Adrenal gland (tissue), 5 donors: ENCODE measurements at regions not wholly inside any gene's neighbourhood (a gene's known extent, or its start where the extent isn't known, plus 50 kb on each side); places are given as distances from the start of the nearest gene placed in this dataset.

ENCODE experiments used
- CTCF ChIP-seq, 6 experiments: fragments of 450-650 bp in 4 of 6; fragments of 200-600 bp in 2 of 6; sonication (generic) in 1 of 6; IDR thresholded peaks; 1 replicate in 5 of 6; 2 replicates in 1 of 6; pipeline versions ENCODE4 v1.5.1 to v1.8.0; 2016 to 2021; ENCODE audit warnings: antibody characterized with exemption in 6 of 6, mild to moderate bottlenecking in 2 of 6, moderate library complexity in 1 of 6
- POLR2A ChIP-seq, 2 donors: fragments of 450-650 bp; IDR thresholded peaks; one replicate each; pipeline ENCODE4 v1.6.1; 2017; ENCODE audit warnings: antibody characterized with exemption in 2 of 2, mild to moderate bottlenecking in 2 of 2, moderate library complexity in 1 of 2
- donor health status: DM: no; HTN: no; CAD: no.

- TF ChIP-seq CTCF (IDR thresholded peaks at IDR 0.05) (no peak), POLR2A (IDR thresholded peaks at IDR 0.05) (no peak)
These were observed 174.6 kb upstream of the CLEC14A start for GRCh38 chr14:38430522-38430921.
